ENCODE measurements at regions not wholly inside any gene's neighbourhood (a gene's known extent, or its start where the extent isn't known, plus 50 kb on each side); places are given as distances from the start of the nearest gene placed in this dataset.

DNA sequence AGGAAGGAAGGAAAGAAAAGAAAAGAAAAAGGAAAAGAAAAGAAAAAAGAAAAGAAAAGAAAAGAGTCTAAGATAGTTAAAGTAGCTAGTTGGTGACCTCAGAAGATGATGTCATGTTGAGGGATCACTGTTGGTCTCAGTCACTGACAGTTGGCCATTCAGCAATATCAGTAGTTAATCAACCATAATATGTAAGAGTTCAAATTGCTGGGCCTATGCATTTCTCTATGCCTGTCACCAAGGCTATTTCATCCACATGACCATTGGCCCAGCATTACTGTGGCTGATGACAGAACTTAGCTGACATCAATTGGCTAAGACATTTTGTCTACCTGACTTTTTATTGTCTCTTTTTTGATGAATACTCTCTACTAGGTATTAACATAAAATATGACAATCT, 435.5 kb upstream of the CRIM1 start:
- H3K4me3 ChIP-seq (ENCODE audit: low read length): no peak overlapping the region
- no peak overlapping the region for H3K27ac ChIP-seq (ENCODE audit: low read length)
- no peaks in the 10 kb centered on the region for H3K27me3 ChIP-seq (ENCODE audit: control insufficient read depth, insufficient read depth, low read length)
- no peaks in the 10 kb centered on the region for H3K4me1 ChIP-seq (ENCODE audit: control insufficient read depth, insufficient read depth, low read length)
- no peaks in the 10 kb centered on the region for H3K36me3 ChIP-seq (ENCODE audit: control insufficient read depth, insufficient read depth, low read length)
- H3K9me3 ChIP-seq (ENCODE audit: control insufficient read depth, insufficient read depth, low read length): no peaks in the 10 kb centered on the region
- no peak for DNase-seq (ENCODE audit: low read depth, low spot score)

DNA sequence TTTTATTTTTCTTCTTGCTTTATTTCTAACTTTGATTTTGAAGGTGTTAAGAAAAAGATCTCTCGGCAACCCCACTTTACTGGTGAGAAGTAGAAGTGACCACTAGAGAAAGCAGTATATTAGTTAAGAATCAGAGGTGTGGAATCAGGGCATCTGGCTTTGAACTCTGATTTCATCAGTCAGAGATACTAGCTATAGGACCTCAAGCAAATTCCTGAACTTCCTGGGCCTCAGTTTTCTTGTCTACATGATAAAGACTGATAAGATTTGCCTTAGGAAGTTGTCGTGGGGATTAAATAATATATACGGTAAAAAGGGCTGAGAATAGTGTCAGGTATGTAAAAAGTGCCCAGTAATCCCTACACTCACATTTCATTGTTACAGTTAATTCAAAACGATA, 440.3 kb upstream of the CRIM1 start:
- Histone ChIP-seq H3K36me3 (ENCODE audit: control insufficient read depth, insufficient read depth, low read length) (no peaks in the 10 kb centered on the region), H3K27me3 (ENCODE audit: control insufficient read depth, insufficient read depth, low read length) (no peaks in the 10 kb centered on the region), H3K27ac (ENCODE audit: low read length) (no peak overlapping the region), H3K4me3 (ENCODE audit: low read length) (no peak overlapping the region), H3K4me1 (ENCODE audit: control insufficient read depth, insufficient read depth, low read length) (no peaks in the 10 kb centered on the region), H3K9me3 (ENCODE audit: control insufficient read depth, insufficient read depth, low read length) (no peaks in the 10 kb centered on the region)
- no peak for DNase-seq (ENCODE audit: low read depth, low spot score)
- WGBS (ENCODE audit: insufficient coverage, insufficient read length): no CpG with 5 or more reads among the region's 4 CpGs

DNA sequence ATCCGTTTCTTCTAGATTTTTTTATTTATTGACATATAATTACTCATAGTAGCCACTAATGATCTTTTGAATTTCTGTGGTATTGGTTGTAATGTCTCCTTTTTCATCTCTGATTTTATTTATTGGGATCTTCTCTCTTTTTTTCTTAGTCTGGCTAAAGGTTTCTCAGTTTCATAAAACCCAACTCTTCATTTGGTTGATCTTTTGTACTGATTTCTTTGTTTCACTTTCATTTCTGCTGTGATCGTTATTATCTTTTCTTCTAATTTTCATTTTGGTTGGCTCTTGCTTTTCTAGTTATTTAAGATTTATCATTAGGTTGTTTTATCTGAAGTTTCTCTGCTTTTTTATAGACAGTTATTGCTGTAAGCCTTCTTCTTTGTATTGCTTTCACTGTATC, 463.6 kb upstream of the CRIM1 start:
- no peak overlapping the region for H3K4me3 ChIP-seq (ENCODE audit: low read length)
- no CpG with 5 or more reads among the region's 2 CpGs for WGBS (ENCODE audit: insufficient coverage, insufficient read length)

DNA sequence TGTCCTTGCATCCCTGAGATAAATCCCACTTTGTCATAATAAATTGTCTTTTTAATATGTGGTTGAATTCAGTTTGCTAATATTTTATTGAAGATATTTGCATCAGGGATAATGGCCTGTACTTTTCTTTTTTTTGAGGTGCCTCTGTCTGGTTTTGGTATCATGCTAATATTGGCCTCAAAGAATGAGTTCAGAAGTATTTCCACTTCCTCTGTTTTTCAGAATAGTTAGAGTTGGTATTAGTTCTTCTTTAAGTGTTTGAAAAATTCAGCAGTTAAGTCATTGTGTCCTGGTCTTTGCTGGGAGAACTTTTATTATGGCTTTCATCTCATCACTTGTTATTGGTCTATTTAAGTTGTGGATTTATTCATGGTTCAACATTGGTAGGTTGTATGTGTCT, 464.1 kb upstream of the CRIM1 start:
- no peak overlapping the region for H3K4me3 ChIP-seq (ENCODE audit: low read length)
- no peaks in the 10 kb centered on the region for H3K36me3 ChIP-seq (ENCODE audit: control insufficient read depth, insufficient read depth, low read length)
- no peaks in the 10 kb centered on the region for H3K9me3 ChIP-seq (ENCODE audit: control insufficient read depth, insufficient read depth, low read length)
- H3K27me3 ChIP-seq (ENCODE audit: control insufficient read depth, insufficient read depth, low read length): no peaks in the 10 kb centered on the region
- H3K4me1 ChIP-seq (ENCODE audit: control insufficient read depth, insufficient read depth, low read length): no peaks in the 10 kb centered on the region
- no peak for DNase-seq (ENCODE audit: low read depth, low spot score)
- H3K27ac ChIP-seq (ENCODE audit: low read length): no peak overlapping the region

More for the DNA sequence above, 463.6 kb upstream of the CRIM1 start:
- Histone ChIP-seq H3K9me3 (ENCODE audit: control insufficient read depth, insufficient read depth, low read length) (no peaks in the 10 kb centered on the region), H3K36me3 (ENCODE audit: control insufficient read depth, insufficient read depth, low read length) (no peaks in the 10 kb centered on the region), H3K27ac (ENCODE audit: low read length) (no peak overlapping the region), H3K27me3 (ENCODE audit: control insufficient read depth, insufficient read depth, low read length) (no peaks in the 10 kb centered on the region), H3K4me1 (ENCODE audit: control insufficient read depth, insufficient read depth, low read length) (no peaks in the 10 kb centered on the region)
- DNase-seq (ENCODE audit: low read depth, low spot score): no peak

GRCh38 chr2:35887146-35887545, 468.4 kb upstream of the CRIM1 start:
- WGBS (ENCODE audit: insufficient coverage, insufficient read length): no CpG with 5 or more reads among the region's 7 CpGs
- Histone ChIP-seq H3K36me3 (ENCODE audit: control insufficient read depth, insufficient read depth, low read length) (no peaks in the 10 kb centered on the region), H3K27me3 (ENCODE audit: control insufficient read depth, insufficient read depth, low read length) (no peaks in the 10 kb centered on the region), H3K27ac (ENCODE audit: low read length) (no peak overlapping the region), H3K4me3 (ENCODE audit: low read length) (no peak overlapping the region), H3K9me3 (ENCODE audit: control insufficient read depth, insufficient read depth, low read length) (no peaks in the 10 kb centered on the region), H3K4me1 (ENCODE audit: control insufficient read depth, insufficient read depth, low read length) (no peaks in the 10 kb centered on the region)
- no peak for DNase-seq (ENCODE audit: low read depth, low spot score)

DNA sequence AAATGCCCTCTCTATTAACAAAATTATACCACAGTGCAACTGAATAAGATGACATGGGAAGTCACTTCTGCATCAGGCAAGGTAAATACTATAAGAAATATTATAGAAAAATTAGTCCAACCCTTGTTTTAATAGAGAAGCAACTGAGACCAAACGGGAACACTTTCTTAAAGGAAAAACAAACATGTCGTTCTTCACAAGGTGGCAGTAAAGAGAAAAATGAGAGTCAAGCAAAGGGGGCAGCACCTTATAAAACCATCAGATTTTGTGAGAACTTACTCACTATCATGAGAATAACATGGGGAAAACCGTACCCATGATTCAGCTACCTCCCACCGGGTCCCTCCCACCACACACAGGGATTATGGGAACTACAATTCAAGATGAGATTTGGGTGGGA, 481.7 kb upstream of the CRIM1 start:
- WGBS (ENCODE audit: insufficient coverage, insufficient read length): no CpG with 5 or more reads among the region's 4 CpGs
- H3K4me3 ChIP-seq (ENCODE audit: low read length): no peak overlapping the region
- no peak for DNase-seq (ENCODE audit: low read depth, low spot score)
- no peaks in the 10 kb centered on the region for H3K4me1 ChIP-seq (ENCODE audit: control insufficient read depth, insufficient read depth, low read length)
- H3K9me3 ChIP-seq (ENCODE audit: control insufficient read depth, insufficient read depth, low read length): no peaks in the 10 kb centered on the region
- H3K36me3 ChIP-seq (ENCODE audit: control insufficient read depth, insufficient read depth, low read length): no peaks in the 10 kb centered on the region
- no peaks in the 10 kb centered on the region for H3K27me3 ChIP-seq (ENCODE audit: control insufficient read depth, insufficient read depth, low read length)
- no peak overlapping the region for H3K27ac ChIP-seq (ENCODE audit: low read length)

GRCh38 chr2:35871672-35872071, 483.9 kb upstream of the CRIM1 start:
- Histone ChIP-seq H3K27ac (ENCODE audit: low read length) (no peak overlapping the region), H3K27me3 (ENCODE audit: control insufficient read depth, insufficient read depth, low read length) (no peaks in the 10 kb centered on the region), H3K4me3 (ENCODE audit: low read length) (no peak overlapping the region), H3K4me1 (ENCODE audit: control insufficient read depth, insufficient read depth, low read length) (no peaks in the 10 kb centered on the region), H3K36me3 (ENCODE audit: control insufficient read depth, insufficient read depth, low read length) (no peaks in the 10 kb centered on the region), H3K9me3 (ENCODE audit: control insufficient read depth, insufficient read depth, low read length) (no peaks in the 10 kb centered on the region)
- WGBS (ENCODE audit: insufficient coverage, insufficient read length): no CpG with 5 or more reads among the region's 8 CpGs
- DNase-seq (ENCODE audit: low read depth, low spot score): no peak

GRCh38 chr2:35870713-35871112, 484.9 kb upstream of the CRIM1 start:
- Histone ChIP-seq H3K27ac (ENCODE audit: low read length) (no peak overlapping the region), H3K27me3 (ENCODE audit: control insufficient read depth, insufficient read depth, low read length) (no peaks in the 10 kb centered on the region), H3K4me3 (ENCODE audit: low read length) (no peak overlapping the region), H3K36me3 (ENCODE audit: control insufficient read depth, insufficient read depth, low read length) (no peaks in the 10 kb centered on the region), H3K9me3 (ENCODE audit: control insufficient read depth, insufficient read depth, low read length) (no peaks in the 10 kb centered on the region), H3K4me1 (ENCODE audit: control insufficient read depth, insufficient read depth, low read length) (no peaks in the 10 kb centered on the region)
- no CpG with 5 or more reads among the region's 1 CpG for WGBS (ENCODE audit: insufficient coverage, insufficient read length)
- DNase-seq (ENCODE audit: low read depth, low spot score): no peak

- no peak overlapping the region for H3K27ac ChIP-seq (ENCODE audit: low read length)
- no peak overlapping the region for H3K4me3 ChIP-seq (ENCODE audit: low read length)
- no peaks in the 10 kb centered on the region for H3K4me1 ChIP-seq (ENCODE audit: control insufficient read depth, insufficient read depth, low read length)
- H3K27me3 ChIP-seq (ENCODE audit: control insufficient read depth, insufficient read depth, low read length): no peaks in the 10 kb centered on the region
- H3K36me3 ChIP-seq (ENCODE audit: control insufficient read depth, insufficient read depth, low read length): no peaks in the 10 kb centered on the region
- WGBS (ENCODE audit: insufficient coverage, insufficient read length): no CpG with 5 or more reads among the region's 2 CpGs
- DNase-seq (ENCODE audit: low read depth, low spot score): no peak
- H3K9me3 ChIP-seq (ENCODE audit: control insufficient read depth, insufficient read depth, low read length): no peaks in the 10 kb centered on the region
These were observed 491.4 kb upstream of the CRIM1 start for GRCh38 chr2:35864141-35864540.

- H3K27ac ChIP-seq (ENCODE audit: low read length): no peak overlapping the region
These were observed 497.4 kb upstream of the CRIM1 start for GRCh38 chr2:35858216-35858615.

DNA sequence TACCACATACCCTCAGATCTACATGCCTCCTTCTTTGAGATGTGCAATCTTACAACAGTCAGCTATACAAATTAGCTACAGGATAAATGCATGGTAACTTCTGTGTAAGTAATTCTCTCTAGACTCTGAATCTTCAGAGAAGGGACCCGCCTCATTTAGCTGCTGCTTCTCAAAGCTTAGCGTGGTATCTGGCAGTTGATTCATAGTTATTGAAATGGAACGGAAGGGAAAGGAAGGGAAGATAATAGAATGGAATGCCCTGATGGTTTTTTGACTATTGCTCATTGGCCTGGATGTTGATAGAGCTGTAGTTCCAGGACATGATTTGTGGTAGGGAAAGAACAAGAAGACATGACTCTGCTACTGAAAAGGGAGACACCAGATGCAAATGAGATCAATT, 498.1 kb upstream of the CRIM1 start:
- Histone ChIP-seq H3K4me3 (ENCODE audit: low read length) (no peak overlapping the region), H3K27me3 (ENCODE audit: control insufficient read depth, insufficient read depth, low read length) (no peaks in the 10 kb centered on the region), H3K9me3 (ENCODE audit: control insufficient read depth, insufficient read depth, low read length) (no peaks in the 10 kb centered on the region), H3K27ac (ENCODE audit: low read length) (no peak overlapping the region), H3K36me3 (ENCODE audit: control insufficient read depth, insufficient read depth, low read length) (no peaks in the 10 kb centered on the region), H3K4me1 (ENCODE audit: control insufficient read depth, insufficient read depth, low read length) (no peaks in the 10 kb centered on the region)
- WGBS (ENCODE audit: insufficient coverage, insufficient read length): no CpG with 5 or more reads among the region's 3 CpGs
- no peak for DNase-seq (ENCODE audit: low read depth, low spot score)

More at GRCh38 chr2:35858216-35858615, 497.4 kb upstream of the CRIM1 start:
- Histone ChIP-seq H3K27me3 (ENCODE audit: control insufficient read depth, insufficient read depth, low read length) (no peaks in the 10 kb centered on the region), H3K9me3 (ENCODE audit: control insufficient read depth, insufficient read depth, low read length) (no peaks in the 10 kb centered on the region), H3K36me3 (ENCODE audit: control insufficient read depth, insufficient read depth, low read length) (no peaks in the 10 kb centered on the region), H3K4me3 (ENCODE audit: low read length) (no peak overlapping the region), H3K4me1 (ENCODE audit: control insufficient read depth, insufficient read depth, low read length) (no peaks in the 10 kb centered on the region)
- DNase-seq (ENCODE audit: low read depth, low spot score): no peak
- WGBS (ENCODE audit: insufficient coverage, insufficient read length): no CpG with 5 or more reads among the region's 1 CpG

All from iPS DF 6.9 (cell line).